Testis (tissue), 2 donors: ENCODE measurements at regions not wholly inside any gene's neighbourhood (a gene's known extent, or its start where the extent isn't known, plus 50 kb on each side); places are given as distances from the start of the nearest gene placed in this dataset.

Experiments
- POLR2A ChIP-seq: fragments of 450-650 bp; IDR thresholded peaks from one replicate; pipeline ENCODE4 v1.6.1; 2017; ENCODE audit warnings: antibody characterized with exemption, mild to moderate bottlenecking, moderate library complexity
- TF ChIP-seq, protein P1 (sequence below), 3 experiments: fragments of 450-650 bp in 2 of 3; fragments of 200-600 bp in 1 of 3; sonication (generic) in 1 of 3; IDR thresholded peaks; one replicate each; pipeline ENCODE4 v1.5.1; 2016 to 2019; ENCODE audit warnings: antibody characterized with exemption in 3 of 3, mild to moderate bottlenecking in 2 of 3, moderate library complexity in 1 of 3

DNA sequence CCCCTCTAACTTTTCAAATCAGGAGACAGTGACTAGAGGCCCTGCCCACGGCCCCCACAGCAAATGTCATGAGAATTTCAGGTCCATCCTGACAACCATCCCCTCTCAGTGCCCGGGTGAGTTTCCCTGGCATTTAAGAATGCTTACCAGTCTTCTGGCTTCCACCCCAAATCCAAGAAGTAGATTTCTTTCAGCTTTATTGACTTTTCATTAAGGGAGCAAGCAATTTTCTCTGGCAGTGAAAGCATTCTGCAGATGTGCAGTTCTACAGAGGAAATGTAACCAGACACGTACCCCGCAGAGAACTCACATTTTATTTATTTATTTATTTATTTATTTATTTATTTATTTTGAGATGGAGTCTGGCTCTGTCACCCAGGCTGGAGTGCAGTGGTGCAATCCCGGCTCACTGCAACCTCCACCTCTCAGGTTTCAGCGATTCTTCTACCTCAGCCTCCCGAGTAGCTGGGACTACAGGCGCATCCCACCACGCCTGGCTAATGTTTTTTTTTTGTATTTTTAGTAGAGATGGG lies 120.9 kb upstream of the KCTD7 start:
- TF ChIP-seq POLR2A = no peak
- TF ChIP-seq, protein P1, sequence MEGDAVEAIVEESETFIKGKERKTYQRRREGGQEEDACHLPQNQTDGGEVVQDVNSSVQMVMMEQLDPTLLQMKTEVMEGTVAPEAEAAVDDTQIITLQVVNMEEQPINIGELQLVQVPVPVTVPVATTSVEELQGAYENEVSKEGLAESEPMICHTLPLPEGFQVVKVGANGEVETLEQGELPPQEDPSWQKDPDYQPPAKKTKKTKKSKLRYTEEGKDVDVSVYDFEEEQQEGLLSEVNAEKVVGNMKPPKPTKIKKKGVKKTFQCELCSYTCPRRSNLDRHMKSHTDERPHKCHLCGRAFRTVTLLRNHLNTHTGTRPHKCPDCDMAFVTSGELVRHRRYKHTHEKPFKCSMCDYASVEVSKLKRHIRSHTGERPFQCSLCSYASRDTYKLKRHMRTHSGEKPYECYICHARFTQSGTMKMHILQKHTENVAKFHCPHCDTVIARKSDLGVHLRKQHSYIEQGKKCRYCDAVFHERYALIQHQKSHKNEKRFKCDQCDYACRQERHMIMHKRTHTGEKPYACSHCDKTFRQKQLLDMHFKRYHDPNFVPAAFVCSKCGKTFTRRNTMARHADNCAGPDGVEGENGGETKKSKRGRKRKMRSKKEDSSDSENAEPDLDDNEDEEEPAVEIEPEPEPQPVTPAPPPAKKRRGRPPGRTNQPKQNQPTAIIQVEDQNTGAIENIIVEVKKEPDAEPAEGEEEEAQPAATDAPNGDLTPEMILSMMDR (IDR thresholded peaks at IDR 0.05) = no peak
